H9 (cell line): ENCODE measurements at regions not wholly inside any gene's neighbourhood (a gene's known extent, or its start where the extent isn't known, plus 50 kb on each side); places are given as distances from the start of the nearest gene placed in this dataset.

Experiments
- DNase-seq: peaks from one replicate; pipeline ENCODE4 v3.0.0-alpha.2; 2017
- H2AFZ ChIP-seq: one replicate; pipeline ENCODE4 v1.6.1; 2013; ENCODE audit warnings: mild to moderate bottlenecking, low read length, control low read depth, moderate library complexity
- H2AK5ac ChIP-seq: 2 replicates; pipeline ENCODE4 v1.6.1; 2013; ENCODE audit warnings: low read length, control low read depth, mixed read lengths; ENCODE audit not compliant: insufficient read length
- H2BK120ac ChIP-seq: one replicate; pipeline ENCODE4 v1.6.1; 2013; ENCODE audit warnings: low read depth, mild to moderate bottlenecking, low read length, control low read depth, inconsistent platforms; ENCODE audit not compliant: poor library complexity, severe bottlenecking
- H2BK12ac ChIP-seq: 2 replicates; pipeline ENCODE4 v1.6.1; 2013; ENCODE audit warnings: low read length, control low read depth, mixed read lengths, low read depth; ENCODE audit not compliant: insufficient read length
- H2BK15ac ChIP-seq: 2 replicates; pipeline ENCODE4 v1.6.1; 2013; ENCODE audit warnings: low read depth, low read length, control low read depth
- H2BK20ac ChIP-seq: one replicate; pipeline ENCODE4 v1.6.1; 2013; ENCODE audit warnings: low read depth, mild to moderate bottlenecking, low read length, control low read depth, inconsistent platforms; ENCODE audit not compliant: poor library complexity, severe bottlenecking
- H2BK5ac ChIP-seq: 2 replicates; pipeline ENCODE4 v1.6.1; 2013; ENCODE audit warnings: low read length, control low read depth, mixed read lengths; ENCODE audit not compliant: insufficient read length
- H3K14ac ChIP-seq: 2 replicates; pipeline ENCODE4 v1.6.1; 2013; ENCODE audit warnings: low read length, control low read depth; ENCODE audit not compliant: insufficient read depth
- H3K18ac ChIP-seq: 2 replicates; pipeline ENCODE4 v1.6.1; 2013; ENCODE audit warnings: low read depth, mild to moderate bottlenecking, mixed read lengths, low read length, control low read depth; ENCODE audit not compliant: insufficient read length
- H3K23ac ChIP-seq: 2 replicates; pipeline ENCODE4 v1.6.1; 2013; ENCODE audit warnings: low read length, control low read depth, mixed read lengths, low read depth; ENCODE audit not compliant: insufficient read length
- H3K23me2 ChIP-seq: 2 replicates; pipeline ENCODE4 v1.6.1; 2013; ENCODE audit warnings: low read depth, mild to moderate bottlenecking, mixed read lengths, low read length, control low read depth; ENCODE audit not compliant: insufficient read length, poor library complexity, severe bottlenecking
- H3K27ac ChIP-seq: 2 replicates; pipeline ENCODE4 v1.5.1; 2013; ENCODE audit warnings: low read length, control low read depth, mixed read lengths, low read depth; ENCODE audit not compliant: insufficient read length
- H3K27me3 ChIP-seq: 2 replicates; pipeline ENCODE4 v1.6.1; 2013; ENCODE audit warnings: low read length, control low read depth, inconsistent platforms; ENCODE audit not compliant: insufficient read depth
- H3K4ac ChIP-seq: 2 replicates; pipeline ENCODE4 v1.6.1; 2013; ENCODE audit warnings: low read depth, mild to moderate bottlenecking, control low read depth, inconsistent platforms, low read length, moderate library complexity
- H3K4me1 ChIP-seq: 2 replicates; pipeline ENCODE4 v1.6.1; 2013; ENCODE audit warnings: low read length, control low read depth, inconsistent platforms; ENCODE audit not compliant: insufficient read depth
- H3K4me2 ChIP-seq: 2 replicates; pipeline ENCODE4 v1.6.1; 2013; ENCODE audit warnings: low read length, control low read depth, mixed read lengths; ENCODE audit not compliant: insufficient read length, insufficient read depth
- H3K56ac ChIP-seq: 2 replicates; pipeline ENCODE4 v1.6.1; 2013; ENCODE audit warnings: low read depth, mild to moderate bottlenecking, mixed read lengths, low read length, control low read depth; ENCODE audit not compliant: insufficient read length
- H3K79me1 ChIP-seq: 2 replicates; pipeline ENCODE4 v1.6.1; 2013; ENCODE audit warnings: low read depth, mild to moderate bottlenecking, moderate library complexity, low read length, control low read depth, inconsistent platforms; ENCODE audit not compliant: insufficient read depth, poor library complexity, severe bottlenecking
- H3K79me2 ChIP-seq: 2 replicates; pipeline ENCODE4 v1.6.1; 2013; ENCODE audit warnings: low read length, control low read depth, inconsistent platforms; ENCODE audit not compliant: insufficient read depth
- H3K9ac ChIP-seq: 2 replicates; pipeline ENCODE4 v1.6.1; 2013; ENCODE audit warnings: low read length, control low read depth, mixed read lengths; ENCODE audit not compliant: insufficient read length; ENCODE audit errors: extremely low read depth
- H3K9me3 ChIP-seq: one replicate; pipeline ENCODE4 v1.6.1; 2013; ENCODE audit warnings: low read depth, low read length, inconsistent platforms; ENCODE audit not compliant: control insufficient read depth
- H3T11ph ChIP-seq: one replicate; pipeline ENCODE4 v1.6.1; 2013; ENCODE audit warnings: mild to moderate bottlenecking, low read length, control low read depth, inconsistent platforms
- H4K20me1 ChIP-seq: one replicate; pipeline ENCODE4 v1.6.1; 2013; ENCODE audit not compliant: control insufficient read depth, insufficient read length, insufficient read depth
- H4K5ac ChIP-seq: 2 replicates; pipeline ENCODE4 v1.6.1; 2013; ENCODE audit warnings: low read depth, mild to moderate bottlenecking, mixed read lengths, low read length, control low read depth; ENCODE audit not compliant: insufficient read length
- H4K8ac ChIP-seq: replicated peaks from 2 replicates; pipeline ENCODE4 v1.6.1; 2013; ENCODE audit warnings: low read length, control low read depth, mixed read lengths, low read depth; ENCODE audit not compliant: insufficient read length
- H4K91ac ChIP-seq: 2 replicates; pipeline ENCODE4 v1.6.1; 2013; ENCODE audit warnings: low read depth, mild to moderate bottlenecking, moderate library complexity, mixed read lengths, low read length, control low read depth; ENCODE audit not compliant: insufficient read length
- H3K27ac Mint-ChIP-seq, 3 experiments: 2 replicates in 2 of 3; 3 replicates in 1 of 3; pipeline ENCODE4 v1.8.0; 2020 to 2021; ENCODE audit warnings: mixed read lengths in 3 of 3, mild to moderate bottlenecking in 1 of 3, moderate library complexity in 1 of 3
- H3K27me3 Mint-ChIP-seq: 2 replicates; pipeline ENCODE4 v1.8.0; 2021; ENCODE audit warnings: low read depth, mild to moderate bottlenecking, moderate library complexity, mixed read lengths
- H3K36me3 Mint-ChIP-seq, 3 experiments: 2 replicates in 2 of 3; 3 replicates in 1 of 3; pipeline ENCODE4 v1.8.0; 2020 to 2021; ENCODE audit warnings: low read depth in 3 of 3, mixed read lengths in 3 of 3; ENCODE audit not compliant: insufficient read depth in 1 of 3
- H3K4me1 Mint-ChIP-seq, 2 experiments: 2 replicates each; pipeline ENCODE4 v1.8.0; 2020; ENCODE audit warnings: mixed read lengths in 2 of 2
- H3K4me3 Mint-ChIP-seq, 2 experiments: 2 replicates in 1 of 2; 3 replicates in 1 of 2; pipeline ENCODE4 v1.8.0; 2020 to 2021; ENCODE audit warnings: mild to moderate bottlenecking in 2 of 2, mixed read lengths in 2 of 2, moderate library complexity in 1 of 2
- H3K9me3 Mint-ChIP-seq, 2 experiments: 2 replicates in 1 of 2; 3 replicates in 1 of 2; pipeline ENCODE4 v1.8.0; 2020; ENCODE audit warnings: mild to moderate bottlenecking in 2 of 2, mixed read lengths in 2 of 2, moderate library complexity in 1 of 2
- TF ChIP-seq, protein P1 (sequence below): fragments of 200-600 bp; sonication (generic); conservative IDR thresholded peaks from 3 replicates; pipeline ENCODE4 v1.8.0; 2021; ENCODE audit warnings: antibody characterized with exemption, mild to moderate bottlenecking

DNA sequence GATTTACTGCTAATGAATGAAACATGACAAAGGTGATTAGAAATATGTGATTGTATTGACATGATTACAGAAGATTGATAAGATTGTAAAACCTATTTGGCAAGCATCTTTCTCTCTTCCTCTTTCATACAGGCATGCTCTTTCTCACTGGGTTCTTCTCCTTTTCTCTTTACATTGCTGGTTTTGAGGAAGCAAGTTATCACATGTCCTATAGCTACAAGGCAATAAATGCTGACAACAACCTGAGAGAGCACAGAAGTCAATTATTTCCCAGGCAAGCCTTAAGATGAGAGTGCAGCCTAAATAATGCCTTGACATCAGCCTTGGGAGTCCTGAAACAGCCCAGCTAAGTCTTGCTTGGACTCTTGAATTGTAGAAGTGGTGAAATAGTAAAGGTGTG, 875.0 kb downstream of the SLITRK1 start:
- TF ChIP-seq, protein P1, sequence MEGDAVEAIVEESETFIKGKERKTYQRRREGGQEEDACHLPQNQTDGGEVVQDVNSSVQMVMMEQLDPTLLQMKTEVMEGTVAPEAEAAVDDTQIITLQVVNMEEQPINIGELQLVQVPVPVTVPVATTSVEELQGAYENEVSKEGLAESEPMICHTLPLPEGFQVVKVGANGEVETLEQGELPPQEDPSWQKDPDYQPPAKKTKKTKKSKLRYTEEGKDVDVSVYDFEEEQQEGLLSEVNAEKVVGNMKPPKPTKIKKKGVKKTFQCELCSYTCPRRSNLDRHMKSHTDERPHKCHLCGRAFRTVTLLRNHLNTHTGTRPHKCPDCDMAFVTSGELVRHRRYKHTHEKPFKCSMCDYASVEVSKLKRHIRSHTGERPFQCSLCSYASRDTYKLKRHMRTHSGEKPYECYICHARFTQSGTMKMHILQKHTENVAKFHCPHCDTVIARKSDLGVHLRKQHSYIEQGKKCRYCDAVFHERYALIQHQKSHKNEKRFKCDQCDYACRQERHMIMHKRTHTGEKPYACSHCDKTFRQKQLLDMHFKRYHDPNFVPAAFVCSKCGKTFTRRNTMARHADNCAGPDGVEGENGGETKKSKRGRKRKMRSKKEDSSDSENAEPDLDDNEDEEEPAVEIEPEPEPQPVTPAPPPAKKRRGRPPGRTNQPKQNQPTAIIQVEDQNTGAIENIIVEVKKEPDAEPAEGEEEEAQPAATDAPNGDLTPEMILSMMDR, result no peak

More for the DNA sequence above, 875.0 kb downstream of the SLITRK1 start:
- Histone ChIP-seq H3K9ac (no peak overlapping the region), H3K23me2 (no peaks in the 10 kb centered on the region), H3K4ac (no peak overlapping the region), H3K27ac (no peak overlapping the region), H2AK5ac (no peak overlapping the region), H3K9me3 (no peaks in the 10 kb centered on the region), H4K8ac (no peak overlapping the region), H2BK12ac (no peak overlapping the region), H3K4me2 (no peak overlapping the region), H3K27me3 (no peaks in the 10 kb centered on the region), H2BK5ac (no peak overlapping the region), H3K56ac (no peak overlapping the region), H3K18ac (no peak overlapping the region), H3T11ph (no peak overlapping the region), H2AFZ (no peak overlapping the region), H3K4me1 (no peaks in the 10 kb centered on the region), H4K20me1 (no peaks in the 10 kb centered on the region), H4K5ac (no peak overlapping the region), H2BK15ac (no peak overlapping the region), H2BK20ac (no peak overlapping the region), H3K79me1 (no peaks in the 10 kb centered on the region), H2BK120ac (no peak overlapping the region), H3K79me2 (no peaks in the 10 kb centered on the region), H3K14ac (no peak overlapping the region), H4K91ac (no peak overlapping the region), H3K23ac (no peak overlapping the region)
- Mint-ChIP-seq H3K27ac (no peak overlapping the region), H3K9me3 (no peaks in the 10 kb centered on the region), H3K36me3 (no peaks in the 10 kb centered on the region), H3K27me3 (no peaks in the 10 kb centered on the region), H3K4me1 (no peaks in the 10 kb centered on the region), H3K4me3 (no peak overlapping the region)
- no peak for DNase-seq
